ENCODE measurements at regions not wholly inside any gene's neighbourhood (a gene's known extent, or its start where the extent isn't known, plus 50 kb on each side); places are given as distances from the start of the nearest gene placed in this dataset.

- Histone ChIP-seq H3K9ac (ENCODE audit: low read length) (no peak overlapping the region), H3K27ac (ENCODE audit: low read depth, low read length) (no peak overlapping the region), H3K27me3 (ENCODE audit: control insufficient read depth, insufficient read depth, low read length) (no peaks in the 10 kb centered on the region), H3K4me1 (ENCODE audit: control insufficient read depth, insufficient read depth, low read length) (no peaks in the 10 kb centered on the region), H3K36me3 (ENCODE audit: control insufficient read depth, insufficient read depth, low read length) (no peaks in the 10 kb centered on the region), H3K4me3 (ENCODE audit: low read length) (no peak overlapping the region)
Measured at GRCh38 chr3:83063446-83063845, 1302.0 kb upstream of the GBE1 start.

GRCh38 chr3:83048556-83048955, 1287.1 kb upstream of the GBE1 start:
- no peaks in the 10 kb centered on the region for H3K36me3 ChIP-seq (ENCODE audit: control insufficient read depth, insufficient read depth, low read length)
- no peak overlapping the region for H3K4me3 ChIP-seq (ENCODE audit: low read length)
- no peak overlapping the region for H3K9ac ChIP-seq (ENCODE audit: low read length)
- H3K27ac ChIP-seq (ENCODE audit: low read depth, low read length), result no peak overlapping the region
- H3K4me1 ChIP-seq (ENCODE audit: control insufficient read depth, insufficient read depth, low read length), result no peaks in the 10 kb centered on the region
- no peaks in the 10 kb centered on the region for H3K27me3 ChIP-seq (ENCODE audit: control insufficient read depth, insufficient read depth, low read length)

- Histone ChIP-seq H3K9ac (ENCODE audit: low read length) (no peak overlapping the region), H3K27ac (ENCODE audit: low read depth, low read length) (no peak overlapping the region), H3K4me1 (ENCODE audit: control insufficient read depth, insufficient read depth, low read length) (no peaks in the 10 kb centered on the region), H3K36me3 (ENCODE audit: control insufficient read depth, insufficient read depth, low read length) (no peaks in the 10 kb centered on the region), H3K27me3 (ENCODE audit: control insufficient read depth, insufficient read depth, low read length) (no peaks in the 10 kb centered on the region), H3K4me3 (ENCODE audit: low read length) (no peak overlapping the region)
Measured at GRCh38 chr3:83039422-83039821, 1278.0 kb upstream of the GBE1 start.

DNA sequence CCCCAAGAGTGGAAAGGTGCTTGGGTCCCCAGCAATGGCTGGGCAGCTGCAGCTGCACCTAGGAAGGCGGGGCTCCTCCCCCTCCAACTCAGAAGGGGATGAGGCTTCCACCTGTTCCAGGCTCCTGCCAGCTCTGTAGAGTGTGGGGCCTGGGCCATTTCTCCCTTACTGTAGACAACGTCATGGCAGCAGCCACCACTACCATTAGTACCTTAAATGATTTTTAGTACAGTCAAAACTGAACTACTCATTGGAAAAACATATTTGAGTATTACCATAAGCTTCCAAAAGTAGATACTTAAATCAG, 1274.2 kb upstream of the GBE1 start:
- no peaks in the 10 kb centered on the region for H3K36me3 ChIP-seq (ENCODE audit: control insufficient read depth, insufficient read depth, low read length)
- no peaks in the 10 kb centered on the region for H3K4me1 ChIP-seq (ENCODE audit: control insufficient read depth, insufficient read depth, low read length)
- H3K9ac ChIP-seq (ENCODE audit: low read length), result no peak overlapping the region
- H3K27me3 ChIP-seq (ENCODE audit: control insufficient read depth, insufficient read depth, low read length), result no peaks in the 10 kb centered on the region
- no peak overlapping the region for H3K27ac ChIP-seq (ENCODE audit: low read depth, low read length)
- H3K4me3 ChIP-seq (ENCODE audit: low read length), result no peak overlapping the region

GRCh38 chr3:83034806-83035703, 1273.6 kb upstream of the GBE1 start:
- H3K36me3 ChIP-seq (ENCODE audit: control insufficient read depth, insufficient read depth, low read length), result no peaks in the 10 kb centered on the region
- H3K27me3 ChIP-seq (ENCODE audit: control insufficient read depth, insufficient read depth, low read length), result no peaks in the 10 kb centered on the region
- H3K4me3 ChIP-seq (ENCODE audit: low read length), result no peak overlapping the region
- no peak overlapping the region for H3K9ac ChIP-seq (ENCODE audit: low read length)
- H3K27ac ChIP-seq (ENCODE audit: low read depth, low read length), result no peak overlapping the region
- no peaks in the 10 kb centered on the region for H3K4me1 ChIP-seq (ENCODE audit: control insufficient read depth, insufficient read depth, low read length)

- Histone ChIP-seq H3K36me3 (ENCODE audit: control insufficient read depth, insufficient read depth, low read length) (no peaks in the 10 kb centered on the region), H3K27ac (ENCODE audit: low read depth, low read length) (no peak overlapping the region), H3K4me3 (ENCODE audit: low read length) (no peak overlapping the region), H3K9ac (ENCODE audit: low read length) (no peak overlapping the region), H3K4me1 (ENCODE audit: control insufficient read depth, insufficient read depth, low read length) (no peaks in the 10 kb centered on the region), H3K27me3 (ENCODE audit: control insufficient read depth, insufficient read depth, low read length) (no peaks in the 10 kb centered on the region)
Measured at GRCh38 chr3:83033133-83033532, 1271.7 kb upstream of the GBE1 start.

DNA sequence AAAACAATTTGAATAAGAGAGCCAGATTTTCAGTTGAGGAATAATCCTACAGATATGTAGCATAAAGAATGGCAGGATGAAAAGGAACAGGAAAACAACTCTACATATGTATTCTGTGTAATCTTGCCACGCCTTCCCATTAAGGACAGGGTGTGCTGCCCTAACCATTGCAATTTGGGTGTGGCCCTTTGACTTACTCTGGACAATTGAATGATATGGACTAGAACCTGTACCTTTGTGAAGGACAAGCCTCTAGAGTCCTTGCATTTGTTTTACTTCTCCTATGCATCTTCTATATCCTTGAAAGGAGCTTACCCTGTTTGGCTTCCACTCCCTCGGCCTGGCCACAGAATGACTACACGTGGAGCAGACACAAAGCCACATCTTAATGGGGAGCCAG, 1261.6 kb upstream of the GBE1 start:
- H3K9ac ChIP-seq (ENCODE audit: low read length), result no peak overlapping the region
- H3K27me3 ChIP-seq (ENCODE audit: control insufficient read depth, insufficient read depth, low read length), result no peaks in the 10 kb centered on the region
- no peak overlapping the region for H3K27ac ChIP-seq (ENCODE audit: low read depth, low read length)
- H3K4me1 ChIP-seq (ENCODE audit: control insufficient read depth, insufficient read depth, low read length), result no peaks in the 10 kb centered on the region
- no peaks in the 10 kb centered on the region for H3K36me3 ChIP-seq (ENCODE audit: control insufficient read depth, insufficient read depth, low read length)
- no peak overlapping the region for H3K4me3 ChIP-seq (ENCODE audit: low read length)

DNA sequence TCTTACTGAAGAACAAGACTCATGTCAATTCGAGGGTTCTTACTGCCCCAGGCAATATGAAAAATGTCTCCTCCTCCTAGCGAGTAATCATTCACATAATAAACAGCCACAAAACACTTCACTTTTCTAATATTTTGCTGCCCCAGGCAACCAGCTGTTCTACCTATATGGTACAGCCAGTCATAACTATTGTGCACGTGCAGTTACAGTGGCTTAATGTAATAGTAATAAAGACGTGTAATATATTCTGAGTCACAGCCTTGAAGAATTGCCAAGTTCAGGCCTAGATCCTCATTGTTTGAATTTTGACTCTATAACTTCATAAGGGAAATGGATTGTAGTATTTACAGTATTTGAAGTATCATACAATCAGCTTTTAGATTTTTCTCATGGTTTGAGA, 1250.0 kb upstream of the GBE1 start:
- Histone ChIP-seq H3K27me3 (ENCODE audit: control insufficient read depth, insufficient read depth, low read length) (no peaks in the 10 kb centered on the region), H3K27ac (ENCODE audit: low read depth, low read length) (no peak overlapping the region), H3K4me1 (ENCODE audit: control insufficient read depth, insufficient read depth, low read length) (no peaks in the 10 kb centered on the region), H3K4me3 (ENCODE audit: low read length) (no peak overlapping the region), H3K36me3 (ENCODE audit: control insufficient read depth, insufficient read depth, low read length) (no peaks in the 10 kb centered on the region), H3K9ac (ENCODE audit: low read length) (no peak overlapping the region)

DNA sequence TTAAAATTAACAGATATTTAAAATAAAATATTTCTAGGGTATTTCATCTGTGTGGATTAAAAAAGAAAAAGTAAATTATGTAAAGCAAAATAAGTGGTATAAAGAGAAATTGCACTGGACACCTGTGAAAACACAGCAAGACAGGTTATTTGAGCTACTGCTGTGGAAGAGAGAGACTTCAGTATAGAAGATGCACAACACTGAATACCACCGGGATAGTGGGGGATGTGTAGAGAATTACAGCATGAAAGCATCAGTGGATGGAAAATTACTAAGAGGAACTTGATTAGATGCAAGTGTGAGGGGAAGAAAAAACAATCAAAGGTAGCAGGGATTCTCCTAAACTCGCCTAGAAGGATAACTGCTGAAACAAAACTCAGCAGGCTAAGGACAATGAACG, 1242.5 kb upstream of the GBE1 start:
- H3K9ac ChIP-seq (ENCODE audit: low read length), result no peak overlapping the region
- H3K4me3 ChIP-seq (ENCODE audit: low read length), result no peak overlapping the region
- H3K27me3 ChIP-seq (ENCODE audit: control insufficient read depth, insufficient read depth, low read length), result no peaks in the 10 kb centered on the region
- no peaks in the 10 kb centered on the region for H3K36me3 ChIP-seq (ENCODE audit: control insufficient read depth, insufficient read depth, low read length)
- H3K4me1 ChIP-seq (ENCODE audit: control insufficient read depth, insufficient read depth, low read length), result no peaks in the 10 kb centered on the region
- no peak overlapping the region for H3K27ac ChIP-seq (ENCODE audit: low read depth, low read length)

- Histone ChIP-seq H3K4me3 (ENCODE audit: low read length) (no peak overlapping the region), H3K9ac (ENCODE audit: low read length) (no peak overlapping the region), H3K4me1 (ENCODE audit: control insufficient read depth, insufficient read depth, low read length) (no peaks in the 10 kb centered on the region), H3K36me3 (ENCODE audit: control insufficient read depth, insufficient read depth, low read length) (no peaks in the 10 kb centered on the region), H3K27ac (ENCODE audit: low read depth, low read length) (no peak overlapping the region), H3K27me3 (ENCODE audit: control insufficient read depth, insufficient read depth, low read length) (no peaks in the 10 kb centered on the region)
Measured at GRCh38 chr3:83002869-83003445, 1241.5 kb upstream of the GBE1 start.

DNA sequence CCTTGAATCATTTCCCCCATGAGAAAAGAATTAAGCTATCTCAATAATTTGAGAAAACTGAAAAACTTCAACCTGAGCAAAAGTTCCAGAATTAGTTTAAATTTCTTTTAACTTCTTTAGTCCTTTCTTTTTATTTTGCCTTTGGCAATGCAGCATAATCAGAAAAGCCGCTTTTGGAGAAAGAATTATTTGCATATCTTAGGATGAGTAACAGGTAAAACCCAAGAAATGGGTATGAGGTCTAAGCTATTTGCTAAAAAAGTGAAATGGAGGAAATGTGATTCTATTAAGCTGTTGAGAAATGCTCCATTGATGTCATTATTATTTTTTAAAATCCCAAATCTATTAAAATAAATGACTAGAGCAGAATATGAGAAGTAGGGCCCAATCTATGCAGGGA, 1238.3 kb upstream of the GBE1 start:
- Histone ChIP-seq H3K9ac (ENCODE audit: low read length) (no peak overlapping the region), H3K27ac (ENCODE audit: low read depth, low read length) (no peak overlapping the region), H3K4me3 (ENCODE audit: low read length) (no peak overlapping the region), H3K27me3 (ENCODE audit: control insufficient read depth, insufficient read depth, low read length) (no peaks in the 10 kb centered on the region), H3K36me3 (ENCODE audit: control insufficient read depth, insufficient read depth, low read length) (no peaks in the 10 kb centered on the region), H3K4me1 (ENCODE audit: control insufficient read depth, insufficient read depth, low read length) (no peaks in the 10 kb centered on the region)

DNA sequence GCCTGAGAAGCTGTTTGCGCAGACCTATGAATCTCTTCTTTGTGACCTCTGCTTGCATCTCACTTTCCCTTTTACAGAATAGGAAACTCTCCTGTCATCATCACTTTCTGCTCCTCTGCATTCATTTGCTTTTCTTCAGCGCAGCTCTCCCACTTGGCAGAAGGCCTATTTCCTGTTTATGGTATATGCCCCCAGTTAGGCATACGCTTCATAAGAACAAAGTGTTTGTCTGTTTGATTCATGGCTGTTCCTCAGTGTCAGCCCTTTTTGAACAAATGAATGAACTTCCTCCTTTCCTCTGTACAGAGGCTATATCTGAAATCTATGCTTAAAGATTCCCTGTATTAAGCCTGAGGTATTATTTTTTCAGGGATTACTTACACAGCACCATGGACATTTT, 1216.9 kb upstream of the GBE1 start:
- Histone ChIP-seq H3K36me3 (ENCODE audit: control insufficient read depth, insufficient read depth, low read length) (no peaks in the 10 kb centered on the region), H3K27ac (ENCODE audit: low read depth, low read length) (no peak overlapping the region), H3K4me1 (ENCODE audit: control insufficient read depth, insufficient read depth, low read length) (no peaks in the 10 kb centered on the region), H3K9ac (ENCODE audit: low read length) (no peak overlapping the region), H3K27me3 (ENCODE audit: control insufficient read depth, insufficient read depth, low read length) (no peaks in the 10 kb centered on the region), H3K4me3 (ENCODE audit: low read length) (no peak overlapping the region)

DNA sequence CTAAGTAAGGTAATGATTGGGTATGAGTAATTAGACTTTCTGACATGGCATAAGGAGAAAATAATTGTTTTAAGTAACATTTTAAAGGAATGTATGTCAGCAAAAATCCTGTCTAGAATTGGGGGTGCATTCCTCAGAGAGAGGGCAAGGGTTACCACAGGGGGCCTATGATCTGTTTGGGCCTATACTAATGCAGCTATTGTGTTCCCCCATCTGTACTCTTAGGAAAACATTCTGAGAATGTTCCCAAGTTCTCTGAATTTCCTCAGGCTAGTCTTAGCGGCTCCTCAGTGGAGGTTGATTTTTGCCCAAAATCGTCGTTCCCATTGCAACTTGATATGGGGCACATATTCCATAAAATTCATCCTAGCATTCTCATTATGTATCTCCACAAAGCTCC, 1216.4 kb upstream of the GBE1 start:
- H3K4me3 ChIP-seq (ENCODE audit: low read length), result no peak overlapping the region
- H3K36me3 ChIP-seq (ENCODE audit: control insufficient read depth, insufficient read depth, low read length), result no peaks in the 10 kb centered on the region
- no peaks in the 10 kb centered on the region for H3K27me3 ChIP-seq (ENCODE audit: control insufficient read depth, insufficient read depth, low read length)
- no peak overlapping the region for H3K27ac ChIP-seq (ENCODE audit: low read depth, low read length)
- no peak overlapping the region for H3K9ac ChIP-seq (ENCODE audit: low read length)
- no peaks in the 10 kb centered on the region for H3K4me1 ChIP-seq (ENCODE audit: control insufficient read depth, insufficient read depth, low read length)
